Erythroblast (primary cell): ENCODE measurements at regions not wholly inside any gene's neighbourhood (a gene's known extent, or its start where the extent isn't known, plus 50 kb on each side); places are given as distances from the start of the nearest gene placed in this dataset.

ENCODE experiments used
- DNase-seq, 2 experiments: peaks; one replicate each; lab custom pipeline; 2025; lab: John Stamatoyannopoulos, UW
- GATA1 ChIP-seq: IDR thresholded peaks from 2 replicates; pipeline ENCODE4 v1.6.1; 2011; ENCODE audit warnings: low read depth, mild to moderate bottlenecking, control low read depth, low read length, moderate library complexity
- POLR2A ChIP-seq: IDR thresholded peaks from 2 replicates; pipeline ENCODE4 v1.6.1; 2011; ENCODE audit warnings: mild to moderate bottlenecking, low read length

GRCh38 chr15:47542312-47542989, 174.9 kb upstream of the SEMA6D start:
- no peak for DNase-seq
- no peak for TF ChIP-seq POLR2A
- no peak for TF ChIP-seq GATA1

GRCh38 chr15:47548231-47548630, 169.1 kb upstream of the SEMA6D start:
- DNase-seq, result no peak
- no peak for TF ChIP-seq GATA1
- no peak for TF ChIP-seq POLR2A

- no peak for DNase-seq
- TF ChIP-seq POLR2A (no peak), GATA1 (no peak)
Measured at GRCh38 chr15:47548986-47549385, 168.3 kb upstream of the SEMA6D start.

DNA sequence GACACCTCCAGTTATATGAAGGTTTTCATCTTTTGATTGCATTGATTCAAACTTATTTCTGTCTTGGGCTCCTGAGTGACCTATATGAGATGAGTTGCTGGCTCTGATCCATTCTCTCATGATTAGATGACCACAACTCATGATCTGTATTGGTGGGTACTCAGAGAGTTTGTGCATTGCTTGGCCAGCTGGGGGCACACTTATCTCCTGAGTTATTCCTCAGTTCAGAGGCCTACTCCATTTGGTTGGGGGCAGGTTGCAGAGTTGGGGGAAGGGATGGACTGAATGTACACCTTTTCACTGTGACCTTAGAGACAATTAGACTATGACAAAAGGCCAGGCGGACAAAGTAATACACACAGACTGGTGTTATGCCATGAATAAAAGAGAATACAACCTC, 166.2 kb upstream of the SEMA6D start:
- DNase-seq, result no peak
- TF ChIP-seq GATA1, result no peak
- TF ChIP-seq POLR2A, result no peak

DNA sequence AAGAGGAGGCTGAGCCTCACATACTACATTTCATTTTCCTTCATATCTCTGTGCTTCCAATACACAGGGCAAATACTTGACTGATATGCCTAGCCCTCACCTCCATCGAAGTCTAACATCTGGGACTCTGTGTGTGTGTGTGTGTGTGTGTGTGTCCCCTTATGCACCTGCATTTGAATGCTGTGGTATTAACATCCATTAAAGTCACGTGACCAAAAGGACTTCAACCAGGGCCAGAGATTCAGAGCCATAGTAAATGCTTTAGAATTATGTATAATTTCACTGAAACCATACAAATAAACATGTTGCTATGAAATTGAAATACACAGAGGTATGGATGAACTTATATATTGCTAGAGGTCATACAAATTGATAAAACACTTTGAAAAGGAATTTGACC, 165.8 kb upstream of the SEMA6D start:
- no peak for DNase-seq
- TF ChIP-seq GATA1 (no peak), POLR2A (no peak)

GRCh38 chr15:47552978-47553608, 164.2 kb upstream of the SEMA6D start:
- no peak for TF ChIP-seq GATA1
- TF ChIP-seq POLR2A, result no peak
- DNase-seq, result no peak

GRCh38 chr15:47553947-47554346, 163.4 kb upstream of the SEMA6D start:
- TF ChIP-seq POLR2A (no peak), GATA1 (no peak)
- no peak for DNase-seq

GRCh38 chr15:47561102-47561501, 156.2 kb upstream of the SEMA6D start:
- TF ChIP-seq GATA1 (no peak), POLR2A (no peak)
- DNase-seq, result no peak

DNA sequence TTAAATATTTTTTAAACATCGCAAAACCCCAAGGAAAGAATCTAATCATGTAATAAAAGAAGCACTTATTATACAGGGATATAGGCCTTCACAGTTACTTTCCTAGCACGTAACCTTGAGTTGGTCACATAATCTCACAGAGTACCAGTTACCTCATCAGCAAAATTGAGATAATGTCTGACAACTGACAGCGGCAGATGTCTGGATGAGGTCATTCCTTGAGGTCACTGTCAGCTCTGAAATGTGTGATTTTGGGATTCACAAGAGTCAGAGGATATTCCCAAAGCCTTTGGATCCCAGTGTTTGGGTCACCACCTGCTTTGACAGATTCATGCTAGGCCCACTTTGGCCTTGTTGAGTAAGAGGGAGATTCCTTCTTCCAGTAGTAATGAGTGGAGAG, 151.4 kb upstream of the SEMA6D start:
- DNase-seq, result no peak
- no peak for TF ChIP-seq POLR2A
- TF ChIP-seq GATA1, result no peak

DNA sequence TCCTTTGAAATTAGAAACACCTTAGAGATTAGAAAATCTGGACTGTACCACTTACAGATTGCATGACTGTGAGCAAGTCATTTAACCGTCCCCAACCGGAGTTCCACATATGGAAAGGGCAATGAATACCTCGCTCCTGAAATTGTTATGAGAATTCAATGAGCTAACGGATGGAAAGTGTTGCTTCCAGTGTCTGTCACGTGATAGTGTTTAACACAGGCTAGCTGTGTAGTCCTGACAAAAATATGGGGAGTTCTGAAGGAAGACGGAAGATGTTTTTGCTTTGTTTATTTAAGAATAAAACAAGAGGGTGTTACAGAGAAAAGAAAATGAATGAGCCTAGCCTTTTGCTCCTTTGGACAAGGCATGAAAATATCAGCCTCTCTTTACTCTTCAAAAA, 150.7 kb upstream of the SEMA6D start:
- TF ChIP-seq GATA1 (no peak), POLR2A (no peak)
- no peak for DNase-seq

DNA sequence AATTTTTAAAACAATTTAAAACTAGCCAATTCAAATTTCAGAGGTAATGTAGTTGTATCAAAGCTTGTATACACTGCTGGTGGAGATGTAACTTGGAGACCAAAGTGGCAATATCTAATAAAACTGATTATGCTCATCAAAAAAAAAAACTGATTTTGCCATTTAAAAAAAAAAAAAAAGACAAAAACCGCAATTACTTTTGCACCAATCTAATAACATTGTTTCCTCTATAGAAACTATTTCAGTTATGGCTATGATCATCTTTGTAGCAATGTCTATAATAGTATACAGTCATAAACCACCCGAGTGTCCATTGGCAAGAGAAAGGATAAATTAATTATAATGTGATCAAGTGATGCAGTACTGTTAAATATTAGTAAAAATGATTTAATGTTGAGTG, 149.3 kb upstream of the SEMA6D start:
- TF ChIP-seq POLR2A, result no peak
- TF ChIP-seq GATA1, result no peak

DNA sequence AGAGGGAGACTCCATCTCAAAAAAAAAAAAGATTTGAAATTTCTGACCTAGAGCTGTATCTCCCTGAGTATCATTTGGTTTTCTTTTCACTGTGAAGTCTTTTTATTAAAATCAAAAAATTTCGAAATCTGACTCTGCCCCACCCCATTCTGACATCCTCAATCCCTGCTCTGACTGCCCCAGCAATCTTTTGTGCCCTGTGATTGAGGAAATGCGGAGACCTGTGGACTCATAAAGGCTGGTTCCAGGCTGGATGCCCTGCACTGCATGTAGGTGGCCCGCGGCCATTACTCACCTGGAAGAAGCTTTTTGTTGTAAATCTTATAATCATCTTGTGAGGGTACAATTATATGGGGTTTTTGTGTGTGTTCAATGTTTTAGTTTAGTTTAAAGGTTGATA, 147.3 kb upstream of the SEMA6D start:
- TF ChIP-seq GATA1 (no peak), POLR2A (no peak)
- DNase-seq, result no peak

More for the DNA sequence above, 149.3 kb upstream of the SEMA6D start:
- DNase-seq, result no peak

- TF ChIP-seq GATA1 (no peak), POLR2A (no peak)
- no peak for DNase-seq
Measured at GRCh38 chr15:47570451-47570850, 146.9 kb upstream of the SEMA6D start.

GRCh38 chr15:47570881-47571640, 146.2 kb upstream of the SEMA6D start:
- DNase-seq, result no peak
- no peak for TF ChIP-seq GATA1
- TF ChIP-seq POLR2A, result no peak

DNA sequence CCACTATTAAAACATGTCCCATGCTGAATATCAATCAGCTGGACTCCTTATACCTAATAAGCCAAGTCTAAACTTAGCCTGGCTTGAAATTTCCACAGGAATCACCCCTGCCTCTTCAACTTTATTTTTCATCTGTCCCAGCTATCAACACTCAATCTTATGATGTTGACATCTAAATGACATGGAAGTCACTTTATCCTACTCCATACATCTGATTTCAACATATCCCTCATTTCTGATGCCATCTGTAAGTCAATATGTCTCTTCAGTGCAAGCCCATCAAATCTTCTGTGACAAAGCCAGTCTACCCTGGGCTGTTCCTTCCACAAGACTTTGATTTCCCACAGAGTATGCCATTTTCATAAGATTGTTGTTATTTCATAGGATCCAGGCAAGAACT, 143.6 kb upstream of the SEMA6D start:
- DNase-seq, result no peak
- no peak for TF ChIP-seq GATA1
- TF ChIP-seq POLR2A, result no peak
